AG04450 (cell line): ENCODE measurements at regions not wholly inside any gene's neighbourhood (a gene's known extent, or its start where the extent isn't known, plus 50 kb on each side); places are given as distances from the start of the nearest gene placed in this dataset.
"Not testable (repeated sequence)": the region's sequence is repeated elsewhere in the genome, so short reads cannot be mapped to it uniquely, and the experiment has no call there.

ENCODE experiments used
- CTCF ChIA-PET: fragments of 300-600, 350-600 bp; formaldehyde crosslinking; extraction: SDS; loops from one replicate; lab custom pipeline; 2022; ENCODE audit warnings: antibody characterized with exemption, inconsistent platforms; lab: Charles Lee
- POLR2A ChIA-PET: fragments of 350-600 bp; formaldehyde crosslinking; extraction: SDS; loops from one replicate; lab custom pipeline; 2021; ENCODE audit warnings: antibody characterized with exemption, inconsistent platforms; lab: Yijun Ruan, JAX
- DNase-seq: peaks from one replicate; pipeline ENCODE4 v3.0.0-alpha.2; 2011; ENCODE audit warnings: low read depth, low spot score
- H3K27ac ChIP-seq: one replicate; pipeline ENCODE4 v1.5.1; 2012; ENCODE audit warnings: low read depth, low read length, control low read depth
- H3K27me3 ChIP-seq: one replicate; pipeline ENCODE4 v1.6.0; 2012; ENCODE audit warnings: low read length; ENCODE audit not compliant: control insufficient read depth, insufficient read depth
- H3K4me3 ChIP-seq: 2 replicates; pipeline ENCODE4 v1.5.1; 2011; ENCODE audit warnings: mild to moderate bottlenecking, low read depth, low read length, control low read depth
- H3K9me3 ChIP-seq: 2 replicates; pipeline ENCODE4 v1.5.1; 2012; ENCODE audit warnings: low read length; ENCODE audit not compliant: control insufficient read depth, insufficient read depth
- CTCF ChIP-seq: IDR thresholded peaks from 2 replicates; pipeline ENCODE4 v1.5.1; 2011; ENCODE audit warnings: low read depth, low read length, control low read depth, inconsistent platforms

- DNase-seq = no peak
- no peaks in the 10 kb centered on the region for H3K9me3 ChIP-seq
- POLR2A ChIA-PET = no interaction called here
Observed at GRCh38 chr5:88634014-88634413, 249.0 kb downstream of the MEF2C start.

GRCh38 chr5:88622890-88623289 is 260.1 kb downstream of the MEF2C start:
- DNase-seq, POLR2A ChIA-PET: not testable (repeated sequence)

More at GRCh38 chr5:88634014-88634413, 249.0 kb downstream of the MEF2C start:
- Histone ChIP-seq H3K27ac (no peak overlapping the region), H3K4me3 (no peak overlapping the region), H3K27me3 (no peaks in the 10 kb centered on the region)
- TF ChIP-seq CTCF = no peak
- CTCF ChIA-PET = no interaction called here

GRCh38 chr5:88615767-88616166 is 267.2 kb downstream of the MEF2C start:
- H3K27me3 ChIP-seq, POLR2A ChIA-PET: not testable (repeated sequence)

More at GRCh38 chr5:88622890-88623289, 260.1 kb downstream of the MEF2C start:
- H3K27me3 ChIP-seq, H3K9me3 ChIP-seq, H3K27ac ChIP-seq, CTCF ChIA-PET, H3K4me3 ChIP-seq: not testable (repeated sequence)

GRCh38 chr5:88613051-88613450 is 269.9 kb downstream of the MEF2C start:
- H3K27me3 ChIP-seq = no peaks in the 10 kb centered on the region
- no peak for DNase-seq
- no peak for TF ChIP-seq CTCF
- ChIA-PET POLR2A (no interaction called here), CTCF (no interaction called here)
- no peaks in the 10 kb centered on the region for H3K9me3 ChIP-seq
- no peak overlapping the region for H3K4me3 ChIP-seq
- H3K27ac ChIP-seq = no peak overlapping the region

More at GRCh38 chr5:88615767-88616166, 267.2 kb downstream of the MEF2C start:
- CTCF ChIA-PET, H3K4me3 ChIP-seq, H3K27ac ChIP-seq, DNase-seq, H3K9me3 ChIP-seq: not testable (repeated sequence)

- ChIA-PET CTCF (no interaction called here), POLR2A (no interaction called here)
- Histone ChIP-seq H3K27ac (no peak overlapping the region), H3K9me3 (no peaks in the 10 kb centered on the region), H3K27me3 (no peaks in the 10 kb centered on the region), H3K4me3 (no peak overlapping the region)
- TF ChIP-seq CTCF = no peak
- DNase-seq = no peak
Observed at GRCh38 chr5:88610586-88610985, 272.4 kb downstream of the MEF2C start.

- CTCF ChIA-PET = no interaction called here
- Histone ChIP-seq H3K4me3 (no peak overlapping the region), H3K27me3 (no peaks in the 10 kb centered on the region), H3K9me3 (peaks cover 4% of the 10 kb centered on the region), H3K27ac (no peak overlapping the region)
- no peak for DNase-seq
- TF ChIP-seq CTCF = no peak
- POLR2A ChIA-PET = no interaction called here
Observed at GRCh38 chr5:88607492-88607891, 275.5 kb downstream of the MEF2C start.
